ENCODE measurements at regions not wholly inside any gene's neighbourhood (a gene's known extent, or its start where the extent isn't known, plus 50 kb on each side); places are given as distances from the start of the nearest gene placed in this dataset.

- TF ChIP-seq CTCF (conservative IDR thresholded peaks at IDR 0.05; ENCODE audit: low read length) (no peak), EZH2phosphoT487 (IDR thresholded peaks at IDR 0.05; ENCODE audit: borderline replicate concordance, low read depth, low read length) (no peak)
Observed at GRCh38 chr4:155512046-155512445, 135.3 kb upstream of the MAP9 start.

Measured in OCI-LY7 (cell line).